ENCODE measurements at regions not wholly inside any gene's neighbourhood (a gene's known extent, or its start where the extent isn't known, plus 50 kb on each side); places are given as distances from the start of the nearest gene placed in this dataset.

- no peak for TF ChIP-seq CTCF (IDR thresholded peaks at IDR 0.05; ENCODE audit: insufficient read depth, low read length, severe bottlenecking)
- DNase-seq (ENCODE audit: low read depth) (no peak), FAIRE-seq (no peak)
- H3K36me3 ChIP-seq (ENCODE audit: control insufficient read depth, insufficient read depth, low read length): no peaks in the 10 kb centered on the region
- H3K27me3 ChIP-seq (ENCODE audit: control insufficient read depth, insufficient read depth, low read length): no peaks in the 10 kb centered on the region
- no peak overlapping the region for H3K4me3 ChIP-seq (ENCODE audit: low read depth, low read length)
Measured at GRCh38 chr7:156459582-156459981, 181.0 kb upstream of the RNF32 start.

- H3K4me3 ChIP-seq (ENCODE audit: low read depth, low read length): no peak overlapping the region
- FAIRE-seq: no peak
- DNase-seq (ENCODE audit: low read depth): no peak
- no peaks in the 10 kb centered on the region for H3K36me3 ChIP-seq (ENCODE audit: control insufficient read depth, insufficient read depth, low read length)
- no peak for TF ChIP-seq CTCF (IDR thresholded peaks at IDR 0.05; ENCODE audit: insufficient read depth, low read length, severe bottlenecking)
- no peaks in the 10 kb centered on the region for H3K27me3 ChIP-seq (ENCODE audit: control insufficient read depth, insufficient read depth, low read length)
Measured at GRCh38 chr7:156459067-156459466, 181.5 kb upstream of the RNF32 start.

- Histone ChIP-seq H3K4me3 (ENCODE audit: low read depth, low read length) (no peak overlapping the region), H3K27me3 (ENCODE audit: control insufficient read depth, insufficient read depth, low read length) (no peaks in the 10 kb centered on the region), H3K36me3 (ENCODE audit: control insufficient read depth, insufficient read depth, low read length) (no peaks in the 10 kb centered on the region)
- DNase-seq (ENCODE audit: low read depth) (no peak), FAIRE-seq (no peak)
- TF ChIP-seq CTCF (IDR thresholded peaks at IDR 0.05; ENCODE audit: insufficient read depth, low read length, severe bottlenecking): no peak
Measured at GRCh38 chr7:156458011-156458410, 182.6 kb upstream of the RNF32 start.

- Histone ChIP-seq H3K36me3 (ENCODE audit: control insufficient read depth, insufficient read depth, low read length) (no peaks in the 10 kb centered on the region), H3K27me3 (ENCODE audit: control insufficient read depth, insufficient read depth, low read length) (no peaks in the 10 kb centered on the region), H3K4me3 (ENCODE audit: low read depth, low read length) (no peak overlapping the region)
- DNase-seq (ENCODE audit: low read depth) (no peak), FAIRE-seq (no peak)
- TF ChIP-seq CTCF (IDR thresholded peaks at IDR 0.05; ENCODE audit: insufficient read depth, low read length, severe bottlenecking): no peak
Measured at GRCh38 chr7:156456503-156457115, 184.0 kb upstream of the RNF32 start.

- FAIRE-seq (no peak), DNase-seq (ENCODE audit: low read depth) (no peak)
- no peak for TF ChIP-seq CTCF (IDR thresholded peaks at IDR 0.05; ENCODE audit: insufficient read depth, low read length, severe bottlenecking)
- Histone ChIP-seq H3K36me3 (ENCODE audit: control insufficient read depth, insufficient read depth, low read length) (no peaks in the 10 kb centered on the region), H3K4me3 (ENCODE audit: low read depth, low read length) (no peak overlapping the region), H3K27me3 (ENCODE audit: control insufficient read depth, insufficient read depth, low read length) (no peaks in the 10 kb centered on the region)
Measured at GRCh38 chr7:156456032-156456431, 184.5 kb upstream of the RNF32 start.

- TF ChIP-seq CTCF (IDR thresholded peaks at IDR 0.05; ENCODE audit: insufficient read depth, low read length, severe bottlenecking): no peak
- H3K4me3 ChIP-seq (ENCODE audit: low read depth, low read length): no peak overlapping the region
- no peaks in the 10 kb centered on the region for H3K27me3 ChIP-seq (ENCODE audit: control insufficient read depth, insufficient read depth, low read length)
- FAIRE-seq: no peak
- DNase-seq (ENCODE audit: low read depth): no peak
- H3K36me3 ChIP-seq (ENCODE audit: control insufficient read depth, insufficient read depth, low read length): no peaks in the 10 kb centered on the region
Measured at GRCh38 chr7:156450473-156450872, 190.1 kb upstream of the RNF32 start.

Measured in bronchial epithelial cell (primary cell).